ENCODE measurements at regions not wholly inside any gene's neighbourhood (a gene's known extent, or its start where the extent isn't known, plus 50 kb on each side); places are given as distances from the start of the nearest gene placed in this dataset.

- no peak for DNase-seq
Observed at GRCh38 chr1:55725378-55725777, 510.2 kb upstream of the USP24 start.

GRCh38 chr1:55724551-55725325 lies 509.6 kb upstream of the USP24 start:
- no peak for DNase-seq

GRCh38 chr1:55723001-55723400 lies 507.8 kb upstream of the USP24 start:
- no peak for DNase-seq

- no peak for DNase-seq
Observed at GRCh38 chr1:55720261-55720660, 505.1 kb upstream of the USP24 start.

GRCh38 chr1:55718758-55719671 lies 503.9 kb upstream of the USP24 start:
- no peak for DNase-seq

- no peak for DNase-seq
Observed at GRCh38 chr1:55717111-55717510, 501.9 kb upstream of the USP24 start.

- no peak for DNase-seq
Observed at GRCh38 chr1:55716610-55717009, 501.4 kb upstream of the USP24 start.

- DNase-seq = no peak
Observed at GRCh38 chr1:55716151-55716550, 501.0 kb upstream of the USP24 start.

GRCh38 chr1:55714230-55714629 lies 499.1 kb upstream of the USP24 start:
- no peak for DNase-seq

GRCh38 chr1:55713516-55713915 lies 498.4 kb upstream of the USP24 start:
- no peak for DNase-seq

GRCh38 chr1:55712148-55712547 lies 497.0 kb upstream of the USP24 start:
- DNase-seq = no peak

GRCh38 chr1:55708781-55709180 lies 493.6 kb upstream of the USP24 start:
- no peak for DNase-seq

GRCh38 chr1:55707846-55708245 lies 492.7 kb upstream of the USP24 start:
- no peak for DNase-seq

- no peak for DNase-seq
Observed at GRCh38 chr1:55707196-55707595, 492.0 kb upstream of the USP24 start.

GRCh38 chr1:55706397-55706796 lies 491.2 kb upstream of the USP24 start:
- no peak for DNase-seq

GRCh38 chr1:55703726-55704363 lies 488.7 kb upstream of the USP24 start:
- no peak for DNase-seq

- DNase-seq = no peak
Observed at GRCh38 chr1:55702064-55702463, 486.9 kb upstream of the USP24 start.

GRCh38 chr1:55700359-55701130 lies 485.4 kb upstream of the USP24 start:
- no peak for DNase-seq

GRCh38 chr1:55699228-55699627 lies 484.1 kb upstream of the USP24 start:
- DNase-seq = no peak

- no peak for DNase-seq
Observed at GRCh38 chr1:55697997-55698535, 482.9 kb upstream of the USP24 start.

GRCh38 chr1:55696891-55697290 lies 481.7 kb upstream of the USP24 start:
- no peak for DNase-seq

GRCh38 chr1:55696181-55696754 lies 481.1 kb upstream of the USP24 start:
- no peak for DNase-seq

Measured in activated effector memory CD4-positive, alpha-beta T cell treated with Interleukin-2 at 50 U/mL for 16 hours (primary cell).